ENCODE measurements at regions not wholly inside any gene's neighbourhood (a gene's known extent, or its start where the extent isn't known, plus 50 kb on each side); places are given as distances from the start of the nearest gene placed in this dataset.
"Not testable (repeated sequence)": the region's sequence is repeated elsewhere in the genome, so short reads cannot be mapped to it uniquely, and the experiment has no call there.

- no peak overlapping the region for H3K27ac ChIP-seq
Observed at GRCh38 chr5:13212886-13213285, 731.6 kb downstream of the DNAH5 start.

GRCh38 chr5:13211064-13211463 lies 733.4 kb downstream of the DNAH5 start:
- Histone ChIP-seq H3K36me3 (no peaks in the 10 kb centered on the region), H3K9me3 (no peaks in the 10 kb centered on the region), H3K4me1 (ENCODE audit: control insufficient read depth in 1 of 2, low read depth in 2 of 2) (no peaks in the 10 kb centered on the region), H3K27me3 (replicated peaks; ENCODE audit: insufficient read depth) (no peaks in the 10 kb centered on the region), H3K4me3 (no peak overlapping the region), H3K27ac (no peak overlapping the region)
- ATAC-seq (ENCODE audit: insufficient number of reproducible peaks, low FRiP score, low read depth): no peak
- TF ChIP-seq CTCF (IDR thresholded peaks at IDR 0.05): no peak
- no peak for DNase-seq (ENCODE audit: low spot score)

More at GRCh38 chr5:13212886-13213285, 731.6 kb downstream of the DNAH5 start:
- Histone ChIP-seq H3K4me1 (ENCODE audit: control insufficient read depth in 1 of 2, low read depth in 2 of 2) (no peaks in the 10 kb centered on the region), H3K36me3 (no peaks in the 10 kb centered on the region), H3K9me3 (no peaks in the 10 kb centered on the region), H3K4me3 (no peak overlapping the region), H3K27me3 (replicated peaks; ENCODE audit: insufficient read depth) (no peaks in the 10 kb centered on the region)
- no peak for DNase-seq (ENCODE audit: low spot score)
- TF ChIP-seq CTCF (IDR thresholded peaks at IDR 0.05): no peak
- ATAC-seq (ENCODE audit: insufficient number of reproducible peaks, low FRiP score, low read depth): no peak

- Histone ChIP-seq H3K9me3 (no peaks in the 10 kb centered on the region), H3K27me3 (replicated peaks; ENCODE audit: insufficient read depth) (no peaks in the 10 kb centered on the region), H3K4me3 (no peak overlapping the region), H3K36me3 (no peaks in the 10 kb centered on the region), H3K27ac (no peak overlapping the region), H3K4me1 (ENCODE audit: control insufficient read depth in 1 of 2, low read depth in 2 of 2) (no peaks in the 10 kb centered on the region)
- DNase-seq (ENCODE audit: low spot score) (no peak), ATAC-seq (ENCODE audit: insufficient number of reproducible peaks, low FRiP score, low read depth) (no peak)
- TF ChIP-seq CTCF (IDR thresholded peaks at IDR 0.05): no peak
Observed at GRCh38 chr5:13207112-13207511, 737.4 kb downstream of the DNAH5 start.

- Histone ChIP-seq H3K4me3 (no peak overlapping the region), H3K36me3 (no peaks in the 10 kb centered on the region), H3K27me3 (replicated peaks; ENCODE audit: insufficient read depth) (no peaks in the 10 kb centered on the region), H3K27ac (no peak overlapping the region), H3K9me3 (no peaks in the 10 kb centered on the region), H3K4me1 (ENCODE audit: control insufficient read depth in 1 of 2, low read depth in 2 of 2) (no peaks in the 10 kb centered on the region)
- ATAC-seq (ENCODE audit: insufficient number of reproducible peaks, low FRiP score, low read depth): no peak
- TF ChIP-seq CTCF (IDR thresholded peaks at IDR 0.05): no peak
- DNase-seq (ENCODE audit: low spot score): no peak
Observed at GRCh38 chr5:13201022-13201421, 743.5 kb downstream of the DNAH5 start.

- not testable (repeated sequence) for DNase-seq (ENCODE audit: low spot score); H3K27me3 ChIP-seq (replicated peaks; ENCODE audit: insufficient read depth); H3K27ac ChIP-seq; ATAC-seq (ENCODE audit: insufficient number of reproducible peaks, low FRiP score, low read depth); H3K9me3 ChIP-seq; H3K36me3 ChIP-seq; H3K4me3 ChIP-seq; H3K4me1 ChIP-seq (ENCODE audit: control insufficient read depth in 1 of 2, low read depth in 2 of 2)
Observed at GRCh38 chr5:13198226-13198625, 746.3 kb downstream of the DNAH5 start.

- H3K36me3 ChIP-seq: no peaks in the 10 kb centered on the region
- no peaks in the 10 kb centered on the region for H3K4me1 ChIP-seq (ENCODE audit: control insufficient read depth in 1 of 2, low read depth in 2 of 2)
- ATAC-seq (ENCODE audit: insufficient number of reproducible peaks, low FRiP score, low read depth) (no peak), DNase-seq (ENCODE audit: low spot score) (no peak)
- TF ChIP-seq CTCF (IDR thresholded peaks at IDR 0.05): no peak
- H3K27me3 ChIP-seq (replicated peaks; ENCODE audit: insufficient read depth): no peaks in the 10 kb centered on the region
- H3K9me3 ChIP-seq: no peaks in the 10 kb centered on the region
- H3K4me3 ChIP-seq: no peak overlapping the region
- H3K27ac ChIP-seq: no peak overlapping the region
Observed at GRCh38 chr5:13189532-13189931, 755.0 kb downstream of the DNAH5 start.

Measured in thoracic aorta (tissue), 2 donors.